Skin epidermis (tissue), 12 donors: ENCODE measurements at regions not wholly inside any gene's neighbourhood (a gene's known extent, or its start where the extent isn't known, plus 50 kb on each side); places are given as distances from the start of the nearest gene placed in this dataset.
"Not testable (repeated sequence)": the region's sequence is repeated elsewhere in the genome, so short reads cannot be mapped to it uniquely, and the experiment has no call there.

ENCODE experiments used
- H3K27ac ChIP-seq, 21 experiments: fragments of 200-600 bp; sonication (generic) in 11 of 21; one replicate each; pipeline ENCODE4 v1.5.0; 2020; ENCODE audit warnings: mild to moderate bottlenecking in 3 of 21, inconsistent platforms in 2 of 21, moderate library complexity in 2 of 21
- H3K4me3 ChIP-seq, 7 experiments: fragments of 200-600 bp; sonication (generic) in 2 of 7; one replicate each; pipeline ENCODE4 v1.5.0; 2020; ENCODE audit warnings: inconsistent platforms in 2 of 7, mild to moderate bottlenecking in 2 of 7, moderate library complexity in 1 of 7

- no peak overlapping the region for H3K27ac ChIP-seq
- H3K4me3 ChIP-seq: no peak overlapping the region
Observed at GRCh38 chr21:28568692-28569091, 424.0 kb downstream of the LTN1 start.

- H3K27ac ChIP-seq, H3K4me3 ChIP-seq: not testable (repeated sequence)
Observed at GRCh38 chr21:28563933-28564332, 428.7 kb downstream of the LTN1 start.

- H3K27ac ChIP-seq: no peak overlapping the region
- H3K4me3 ChIP-seq: no peak overlapping the region
Observed at GRCh38 chr21:28561772-28562171, 430.9 kb downstream of the LTN1 start.

- no peak overlapping the region for H3K27ac ChIP-seq
Observed at GRCh38 chr21:28554660-28555475, 437.8 kb downstream of the LTN1 start.

GRCh38 chr21:28550057-28550825 lies 442.4 kb downstream of the LTN1 start:
- H3K4me3 ChIP-seq: no peak overlapping the region
- no peak overlapping the region for H3K27ac ChIP-seq

More at GRCh38 chr21:28554660-28555475, 437.8 kb downstream of the LTN1 start:
- H3K4me3 ChIP-seq: no peak overlapping the region

- H3K4me3 ChIP-seq: no peak overlapping the region
Observed at GRCh38 chr21:28548291-28548690, 444.4 kb downstream of the LTN1 start.

GRCh38 chr21:28547766-28548165 lies 444.9 kb downstream of the LTN1 start:
- Histone ChIP-seq H3K27ac (no peak overlapping the region), H3K4me3 (no peak overlapping the region)

More at GRCh38 chr21:28548291-28548690, 444.4 kb downstream of the LTN1 start:
- H3K27ac ChIP-seq: no peak overlapping the region

GRCh38 chr21:28543975-28544374 lies 448.7 kb downstream of the LTN1 start:
- H3K4me3 ChIP-seq: no peak overlapping the region
- no peak overlapping the region for H3K27ac ChIP-seq

- H3K27ac ChIP-seq: no peak overlapping the region
- H3K4me3 ChIP-seq: no peak overlapping the region
Observed at GRCh38 chr21:28541371-28542112, 451.1 kb downstream of the LTN1 start.

- peak overlapping the region in 1 of 21 experiments; percentile 1 for H3K27ac ChIP-seq
- H3K4me3 ChIP-seq: no peak overlapping the region
Observed at GRCh38 chr21:28540514-28540913, 452.2 kb downstream of the LTN1 start.

- Histone ChIP-seq H3K27ac (no peak overlapping the region), H3K4me3 (no peak overlapping the region)
Observed at GRCh38 chr21:28539623-28539988, 453.1 kb downstream of the LTN1 start.

GRCh38 chr21:28538987-28539622 lies 453.6 kb downstream of the LTN1 start:
- Histone ChIP-seq H3K4me3 (no peak overlapping the region), H3K27ac (no peak overlapping the region)

- Histone ChIP-seq H3K27ac (no peak overlapping the region), H3K4me3 (no peak overlapping the region)
Observed at GRCh38 chr21:28537371-28538079, 455.2 kb downstream of the LTN1 start.

- Histone ChIP-seq H3K4me3 (no peak overlapping the region), H3K27ac (no peak overlapping the region)
Observed at GRCh38 chr21:28532446-28532845, 460.2 kb downstream of the LTN1 start.

- H3K27ac ChIP-seq: no peak overlapping the region
- H3K4me3 ChIP-seq: no peak overlapping the region
Observed at GRCh38 chr21:28523367-28523766, 469.3 kb downstream of the LTN1 start.

- peak overlapping the region in 1 of 21 experiments; percentile 51 for H3K27ac ChIP-seq
- no peak overlapping the region for H3K4me3 ChIP-seq
Observed at GRCh38 chr21:28522014-28522799, 470.5 kb downstream of the LTN1 start.

- H3K27ac ChIP-seq: no peak overlapping the region
- no peak overlapping the region for H3K4me3 ChIP-seq
Observed at GRCh38 chr21:28518630-28519029, 474.0 kb downstream of the LTN1 start.

- Histone ChIP-seq H3K27ac (peak overlapping the region in 4 of 21 experiments; percentile 10 to 44 (median 33)), H3K4me3 (no peak overlapping the region)
Observed at GRCh38 chr21:28516991-28517592, 475.6 kb downstream of the LTN1 start.
